Esophagus muscularis mucosa (tissue), 4 donors: ENCODE measurements at regions not wholly inside any gene's neighbourhood (a gene's known extent, or its start where the extent isn't known, plus 50 kb on each side); places are given as distances from the start of the nearest gene placed in this dataset.

ENCODE experiments used
- DNase-seq: peaks from one replicate; pipeline ENCODE4 v3.0.0-alpha.2; 2017; ENCODE audit errors: extremely low spot score
- H3K27ac ChIP-seq, 4 donors: fragments of 200-600 bp; sonication (generic); replicated peaks in 1 of 4; 1 replicate in 3 of 4; 2 replicates in 1 of 4; pipeline ENCODE4 v1.5.1; 2016 to 2019; ENCODE audit warnings: mild to moderate bottlenecking in 1 of 4
- H3K27me3 ChIP-seq, 4 donors: fragments of 200-600 bp; sonication (generic); one replicate each; pipeline versions ENCODE4 v1.5.1 to v1.6.0; 2016 to 2019
- H3K36me3 ChIP-seq, 4 donors: fragments of 200-600 bp; sonication (generic); one replicate each; pipeline ENCODE4 v1.5.1; 2016 to 2019
- H3K4me1 ChIP-seq, 4 donors: fragments of 200-600 bp; sonication (generic); one replicate each; pipeline ENCODE4 v1.5.1; 2016 to 2019
- H3K4me3 ChIP-seq, 4 donors: fragments of 200-600 bp; sonication (generic); 1 replicate in 2 of 4; 2 replicates in 2 of 4; pipeline ENCODE4 v1.5.1; 2016 to 2019; ENCODE audit warnings: mild to moderate bottlenecking in 4 of 4, moderate library complexity in 1 of 4
- H3K9me3 ChIP-seq, 4 donors: fragments of 200-600 bp; sonication (generic); 1 replicate in 3 of 4; 2 replicates in 1 of 4; pipeline ENCODE4 v1.5.1; 2016 to 2019
- CTCF ChIP-seq, 3 experiments: fragments of 200-600 bp in 2 of 3; fragments of 450-650 bp in 1 of 3; sonication (generic) in 2 of 3; IDR thresholded peaks; one replicate each; pipeline ENCODE4 v1.5.1; 2017 to 2019; ENCODE audit warnings: antibody characterized with exemption in 3 of 3, mild to moderate bottlenecking in 2 of 3, moderate library complexity in 1 of 3
- EP300 ChIP-seq: sonication (generic); formaldehyde crosslinking; IDR thresholded peaks from one replicate; pipeline ENCODE4 v1.6.1; 2017; ENCODE audit warnings: antibody characterized with exemption
- POLR2A ChIP-seq: fragments of 450-650 bp; IDR thresholded peaks from one replicate; pipeline ENCODE4 v1.6.1; 2017; ENCODE audit warnings: antibody characterized with exemption, moderate library complexity, mild to moderate bottlenecking, low read depth
- POLR2AphosphoS5 ChIP-seq, 2 donors: sonication (generic); formaldehyde crosslinking; IDR thresholded peaks; one replicate each; pipeline ENCODE4 v1.6.1; 2017; ENCODE audit warnings: antibody characterized with exemption in 2 of 2
- WGBS: methylation state at CpG from one replicate; pipeline ENCODE4 v1.1.5; 2018; 5-methylcytosine and 5-hydroxymethylcytosine counted together
- intact Hi-C: fragments of 100-400 bp; cut with DNase I; formaldehyde crosslinking; loops from one replicate; pipeline ENCODE4 v1.15.1; 2023

- Histone ChIP-seq H3K27me3 (peaks cover 0 to 28% (median 0%) of the 10 kb centered on the region in 4 donors), H3K4me3 (no peak overlapping the region), H3K4me1 (no peaks in the 10 kb centered on the region), H3K36me3 (no peaks in the 10 kb centered on the region), H3K9me3 (no peaks in the 10 kb centered on the region), H3K27ac (no peak overlapping the region)
- no peak for TF ChIP-seq POLR2AphosphoS5 (IDR thresholded peaks at IDR 0.05)
- TF ChIP-seq CTCF (IDR thresholded peaks at IDR 0.05), result no peak
- TF ChIP-seq EP300, result no peak
- TF ChIP-seq POLR2A, result no peak
- 89% methylated on average over 4 of the region's 4 CpGs for WGBS
- intact Hi-C loops, result no loop called here
- peak; percentile 91 for DNase-seq
Measured at GRCh38 chr12:115771601-115772000, 505.9 kb downstream of the MED13L start.

GRCh38 chr12:115771065-115771464, 506.4 kb downstream of the MED13L start:
- Histone ChIP-seq H3K4me1 (no peaks in the 10 kb centered on the region), H3K4me3 (no peak overlapping the region), H3K36me3 (no peaks in the 10 kb centered on the region), H3K9me3 (no peaks in the 10 kb centered on the region), H3K27me3 (peaks cover 0 to 32% (median 0%) of the 10 kb centered on the region in 4 donors), H3K27ac (no peak overlapping the region)
- TF ChIP-seq EP300 (no peak), POLR2AphosphoS5 (IDR thresholded peaks at IDR 0.05) (no peak), CTCF (IDR thresholded peaks at IDR 0.05) (no peak), POLR2A (no peak)
- WGBS, result 60% methylated on average over 1 of the region's 2 CpGs
- intact Hi-C loops, result no loop called here
- DNase-seq, result no peak

GRCh38 chr12:115770643-115771042, 506.9 kb downstream of the MED13L start:
- Histone ChIP-seq H3K4me1 (no peaks in the 10 kb centered on the region), H3K36me3 (no peaks in the 10 kb centered on the region), H3K4me3 (no peak overlapping the region), H3K27ac (no peak overlapping the region), H3K9me3 (no peaks in the 10 kb centered on the region), H3K27me3 (peaks cover 0 to 36% (median 0%) of the 10 kb centered on the region in 4 donors)
- 82% methylated on average over 1 of the region's 1 CpG for WGBS
- intact Hi-C loops, result no loop called here
- TF ChIP-seq CTCF (IDR thresholded peaks at IDR 0.05), result no peak
- peak; percentile 83 for DNase-seq

- DNase-seq, result peak; percentile 53
- 59% methylated on average over 5 of the region's 5 CpGs for WGBS
- Histone ChIP-seq H3K27me3 (peaks cover 0 to 35% (median 0%) of the 10 kb centered on the region in 4 donors), H3K4me3 (no peak overlapping the region), H3K9me3 (no peaks in the 10 kb centered on the region), H3K27ac (no peak overlapping the region), H3K36me3 (no peaks in the 10 kb centered on the region), H3K4me1 (no peaks in the 10 kb centered on the region)
- intact Hi-C loops, result no loop called here
- TF ChIP-seq CTCF (IDR thresholded peaks at IDR 0.05), result no peak
- no peak for TF ChIP-seq POLR2A
Measured at GRCh38 chr12:115767916-115768315, 509.6 kb downstream of the MED13L start.

- no peak overlapping the region for H3K27ac ChIP-seq
- H3K36me3 ChIP-seq, result no peaks in the 10 kb centered on the region
- DNase-seq, result no peak
- H3K4me1 ChIP-seq, result no peaks in the 10 kb centered on the region
- intact Hi-C loops, result no loop called here
- TF ChIP-seq CTCF (IDR thresholded peaks at IDR 0.05) (no peak), POLR2A (no peak), EP300 (no peak), POLR2AphosphoS5 (IDR thresholded peaks at IDR 0.05) (no peak)
- no peaks in the 10 kb centered on the region for H3K9me3 ChIP-seq
- peaks cover 0 to 58% (median 0%) of the 10 kb centered on the region in 4 donors for H3K27me3 ChIP-seq
- WGBS, result 43% methylated on average over 3 of the region's 3 CpGs
- H3K4me3 ChIP-seq, result no peak overlapping the region
Measured at GRCh38 chr12:115763982-115764621, 513.4 kb downstream of the MED13L start.
